GM18868 (cell line): ENCODE measurements at regions not wholly inside any gene's neighbourhood (a gene's known extent, or its start where the extent isn't known, plus 50 kb on each side); places are given as distances from the start of the nearest gene placed in this dataset.
"Not testable (repeated sequence)": the region's sequence is repeated elsewhere in the genome, so short reads cannot be mapped to it uniquely, and the experiment has no call there.

Source experiments
- ATAC-seq: cut with Tn5 transposase; IDR thresholded peaks from one replicate; pipeline ENCODE4 v1.9.1; 2021; ENCODE audit warnings: mild to moderate bottlenecking, moderate library complexity; ENCODE audit not compliant: unreplicated experiment

GRCh38 chr10:117601716-117602115 is 59.2 kb downstream of the EMX2 start:
- ATAC-seq, result no peak

GRCh38 chr10:117603081-117603480 is 60.5 kb downstream of the EMX2 start:
- no peak for ATAC-seq

GRCh38 chr10:117603726-117604125 is 61.2 kb downstream of the EMX2 start:
- ATAC-seq, result no peak

GRCh38 chr10:117609095-117609795 is 66.7 kb downstream of the EMX2 start:
- ATAC-seq, result no peak

GRCh38 chr10:117609796-117610170 is 67.2 kb downstream of the EMX2 start:
- ATAC-seq, result no peak

GRCh38 chr10:117610321-117610720 is 67.8 kb downstream of the EMX2 start:
- ATAC-seq, result no peak

DNA sequence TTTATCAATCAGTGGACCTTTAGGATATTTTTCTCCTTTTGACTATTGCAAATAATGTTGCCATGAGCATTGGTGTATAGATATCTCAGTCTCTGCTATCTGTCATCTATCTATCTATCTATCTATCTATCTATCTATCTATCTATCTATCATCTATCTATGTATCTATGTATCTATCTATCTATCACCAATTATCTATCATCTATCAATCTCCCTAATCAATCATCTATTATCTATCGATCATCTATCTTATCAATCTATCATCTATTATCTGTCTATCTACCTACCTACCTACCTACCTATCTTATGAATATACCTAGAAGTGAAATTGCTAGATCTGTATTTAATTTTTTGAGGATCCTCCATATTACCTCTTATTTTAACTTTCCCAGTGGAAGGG is 69.6 kb downstream of the EMX2 start:
- no peak for ATAC-seq

GRCh38 chr10:117615649-117616048 is 73.1 kb downstream of the EMX2 start:
- ATAC-seq, result peak; percentile 2

GRCh38 chr10:117616179-117616578 is 73.6 kb downstream of the EMX2 start:
- ATAC-seq, result peak; percentile 94

DNA sequence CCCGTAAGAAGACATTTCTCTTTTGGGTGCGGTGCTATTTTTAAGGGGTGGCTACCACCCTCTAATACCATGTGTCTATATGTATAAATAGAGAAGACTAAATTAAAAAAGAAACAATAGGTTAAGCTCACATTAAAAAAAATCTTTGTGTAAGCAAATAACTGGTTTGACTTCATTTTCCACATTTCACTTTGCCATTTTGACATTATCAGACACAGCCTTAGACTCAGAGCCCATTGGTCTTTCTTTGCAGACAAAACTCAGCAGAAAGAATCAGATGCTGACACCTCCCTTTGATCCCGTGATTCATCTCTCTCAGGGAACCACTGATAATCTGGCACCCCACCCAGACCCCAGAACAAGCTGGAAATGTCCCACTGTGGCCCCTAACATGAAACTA is 74.5 kb downstream of the EMX2 start:
- ATAC-seq, result no peak

DNA sequence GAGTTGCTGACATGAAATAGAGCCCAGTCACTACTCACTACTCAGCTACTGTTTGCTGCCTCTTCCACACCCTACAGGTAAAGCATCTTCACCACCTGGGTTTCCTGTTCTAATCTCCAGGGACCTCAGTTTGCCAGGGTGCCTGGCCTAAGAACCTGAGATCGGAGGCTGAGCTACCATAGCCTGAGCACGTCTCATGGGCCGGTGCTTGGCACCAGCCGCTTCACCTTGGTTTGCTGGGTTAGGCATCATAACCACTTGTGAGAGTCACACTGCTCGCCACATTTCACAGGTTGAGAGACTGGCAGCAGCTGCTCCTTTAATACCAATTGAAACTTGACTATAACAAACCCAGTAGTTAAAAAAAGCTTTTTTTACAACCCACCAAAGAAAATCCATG is 75.1 kb downstream of the EMX2 start:
- no peak for ATAC-seq

DNA sequence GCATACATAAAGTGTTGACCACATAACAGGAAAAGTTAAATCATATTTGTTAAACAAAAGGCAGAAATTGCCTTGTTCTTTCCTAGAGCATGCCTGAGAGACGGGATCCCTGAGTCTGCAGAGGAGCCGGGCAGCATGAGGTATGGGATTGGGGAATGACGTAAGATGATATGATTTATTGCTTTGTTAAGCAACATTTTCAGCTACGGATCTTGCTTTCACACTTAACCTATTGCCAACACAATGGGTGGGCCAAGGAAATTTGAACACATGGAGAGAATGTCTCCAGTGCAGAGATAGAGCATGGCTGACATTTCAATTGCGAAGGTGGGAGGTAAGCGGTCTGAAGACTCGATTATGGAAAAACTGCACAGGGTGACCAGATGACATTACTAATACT is 76.7 kb downstream of the EMX2 start:
- no peak for ATAC-seq

DNA sequence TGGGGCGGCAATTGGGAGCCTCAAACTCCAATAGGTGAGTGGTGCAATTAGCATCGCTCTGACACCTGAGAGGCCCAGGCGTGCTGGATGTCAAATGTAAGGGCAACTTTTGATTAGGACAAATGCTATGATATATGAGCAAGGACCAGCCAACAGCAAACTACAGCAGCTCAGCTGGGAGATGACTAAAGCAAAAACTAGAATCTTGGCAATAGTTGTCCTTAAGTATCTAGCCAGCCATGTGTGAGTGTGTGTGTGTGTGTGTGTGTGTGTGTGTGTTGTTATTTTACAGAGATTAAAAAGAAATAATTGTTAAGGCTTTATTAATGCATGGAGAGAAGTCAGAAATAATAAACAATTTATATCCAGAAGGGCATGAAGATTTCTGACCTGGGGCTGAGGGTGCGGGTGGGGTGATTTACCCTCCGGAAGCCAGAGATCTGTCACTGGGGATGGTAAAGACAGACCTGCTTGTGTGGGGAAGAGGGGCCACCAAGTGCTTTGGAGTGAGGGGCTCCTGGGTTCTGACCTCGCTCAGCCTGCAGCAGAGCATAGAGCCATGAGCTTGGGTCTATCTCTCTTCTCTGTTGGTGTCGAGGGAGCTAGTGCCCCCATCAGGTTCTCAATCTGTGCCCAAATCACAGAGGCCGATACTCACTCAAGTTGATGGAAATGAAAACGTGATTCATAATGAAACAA is 77.3 kb downstream of the EMX2 start:
- no peak for ATAC-seq

GRCh38 chr10:117621196-117621595 is 78.7 kb downstream of the EMX2 start:
- no peak for ATAC-seq

DNA sequence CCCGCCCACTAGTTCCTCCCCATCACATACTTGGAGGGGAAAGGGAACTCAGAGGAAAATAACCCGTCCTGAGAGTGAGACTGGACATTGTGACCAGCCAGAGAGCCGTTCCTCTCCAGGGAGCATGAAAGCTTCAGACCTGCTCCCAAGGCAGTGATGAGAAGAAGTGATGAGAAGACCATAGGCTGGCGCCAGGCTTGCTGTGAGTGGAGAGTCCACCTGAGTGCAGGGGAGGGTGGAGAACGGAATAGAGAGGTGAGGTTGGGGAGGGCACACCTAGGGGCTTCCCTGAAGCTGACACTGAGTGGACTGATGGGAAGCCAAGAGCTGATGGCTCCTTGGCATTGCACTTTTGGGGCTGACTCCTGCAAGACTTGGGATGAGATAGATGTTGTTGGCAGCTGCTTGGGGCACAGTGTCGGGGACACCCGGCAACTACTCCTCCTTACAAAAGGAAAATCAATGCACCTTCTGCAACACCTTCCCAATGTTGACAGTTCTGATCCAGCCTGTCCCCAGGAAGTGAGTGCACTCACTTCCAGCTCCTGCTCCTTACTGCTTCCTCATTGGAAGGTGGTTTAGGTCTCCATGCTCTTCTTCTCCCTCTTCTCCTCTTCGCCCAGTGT is 79.4 kb downstream of the EMX2 start:
- ATAC-seq, result no peak

DNA sequence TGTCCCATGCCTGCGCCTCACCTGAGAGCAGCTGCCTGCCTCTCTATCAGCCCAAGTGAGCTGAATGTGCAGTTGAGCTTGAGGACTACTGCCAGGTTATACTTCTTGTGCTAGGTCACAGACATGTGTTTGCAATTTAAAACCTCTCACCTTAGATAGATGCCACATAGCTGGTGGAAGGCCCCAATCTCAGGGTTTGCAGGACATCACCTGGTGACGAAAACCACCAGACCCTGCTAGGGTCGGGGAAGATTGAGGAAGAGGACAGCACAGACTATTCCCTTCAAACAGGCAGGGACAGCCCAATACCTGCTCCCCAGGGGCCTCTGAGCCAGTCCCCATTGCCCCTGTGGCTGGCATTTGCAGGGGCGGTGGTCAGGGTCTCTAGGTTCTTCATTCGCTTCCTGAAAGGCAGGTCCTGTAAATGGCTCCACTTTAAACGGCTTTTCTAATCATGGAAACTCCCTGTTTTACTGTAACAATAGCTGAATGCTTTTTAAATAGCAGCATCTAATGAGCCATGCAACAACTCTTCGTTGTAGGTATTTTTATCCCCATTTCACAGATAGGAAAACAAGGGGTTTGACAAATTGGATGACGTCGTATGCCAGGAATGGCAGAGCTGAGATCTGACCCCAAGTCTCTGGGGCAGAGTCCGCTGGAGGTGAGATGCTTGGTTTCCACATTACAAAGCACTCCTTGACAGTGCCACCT is 80.1 kb downstream of the EMX2 start:
- no peak for ATAC-seq

DNA sequence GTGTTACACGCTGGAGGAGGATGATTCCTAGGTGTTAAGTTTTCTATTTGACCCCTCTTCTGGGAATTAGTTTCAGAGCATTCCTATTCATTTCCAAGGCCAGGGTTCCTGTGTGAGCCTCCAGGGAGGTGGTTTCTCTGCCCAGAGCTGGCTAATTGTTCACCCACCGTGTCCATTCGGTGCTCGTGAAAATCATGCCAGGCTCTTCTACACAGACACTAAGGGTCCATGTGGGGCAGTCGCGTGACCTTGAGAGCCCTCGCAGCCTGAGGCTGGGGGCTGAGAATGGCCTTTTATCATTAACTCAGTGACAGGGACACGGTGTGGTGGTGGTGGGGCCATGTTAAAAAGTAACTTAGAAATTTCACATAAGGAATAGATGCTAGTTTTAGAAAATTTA is 83.7 kb downstream of the EMX2 start:
- no peak for ATAC-seq

DNA sequence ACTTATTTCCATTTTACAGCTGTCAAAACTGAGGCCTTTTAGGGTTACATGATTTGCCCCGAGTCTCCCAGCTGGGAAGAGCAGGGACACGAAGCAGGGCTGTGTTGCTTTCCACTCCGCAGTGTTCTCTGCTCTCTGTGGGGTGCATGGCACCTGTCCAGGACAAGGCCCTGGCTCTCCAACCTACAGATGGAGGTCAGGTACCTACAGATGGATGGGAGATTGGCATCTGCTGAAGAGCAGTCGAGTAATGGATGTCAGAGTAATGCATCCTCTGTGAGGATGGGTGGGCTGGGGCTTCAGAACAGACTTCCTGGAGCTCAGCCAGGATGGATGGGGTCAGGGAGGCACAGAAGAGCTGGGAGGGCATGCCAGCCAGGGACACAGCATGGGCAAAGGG is 85.0 kb downstream of the EMX2 start:
- no peak for ATAC-seq

DNA sequence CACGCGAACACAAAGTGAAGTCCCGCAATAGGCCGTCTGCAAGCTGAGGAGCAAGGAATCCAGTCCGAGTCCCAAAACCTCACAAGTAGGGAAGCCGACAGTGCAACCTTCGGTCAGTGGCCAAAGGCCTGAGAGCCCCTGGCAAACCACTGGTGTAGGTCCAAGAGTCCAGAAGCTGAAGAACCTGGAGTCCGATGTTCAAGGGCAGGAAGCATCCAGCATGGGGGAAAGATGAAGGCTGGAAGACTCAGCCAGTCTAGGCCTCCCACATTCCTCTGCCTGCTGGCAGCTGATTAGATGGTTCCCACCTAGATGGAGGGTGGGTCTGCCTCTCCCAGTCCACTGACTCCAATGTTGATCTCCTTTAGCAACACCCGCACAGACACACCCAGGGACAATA is 87.2 kb downstream of the EMX2 start:
- not testable (repeated sequence) for ATAC-seq

GRCh38 chr10:117631276-117632145 is 89.0 kb downstream of the EMX2 start:
- ATAC-seq, result no peak

DNA sequence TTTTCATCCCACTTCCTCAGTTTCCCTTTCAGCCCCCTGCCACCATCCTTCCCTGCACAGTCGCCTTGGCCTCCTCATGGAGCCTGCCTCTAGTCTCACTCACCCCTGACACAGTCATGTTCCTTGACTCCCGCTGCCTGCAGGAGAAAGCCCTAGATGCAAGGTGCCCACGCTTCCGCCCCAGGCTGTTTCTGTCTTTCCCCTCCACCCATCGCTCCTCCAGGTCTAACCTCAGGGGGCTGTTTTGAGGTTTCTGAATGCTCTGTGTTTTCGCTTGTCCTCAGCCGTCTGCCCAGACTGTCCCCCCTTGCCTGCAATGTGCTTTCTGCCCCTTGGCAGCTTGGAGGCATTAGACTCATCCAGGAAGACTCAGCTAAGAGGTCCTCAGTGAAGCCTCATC is 89.9 kb downstream of the EMX2 start:
- no peak for ATAC-seq
